HepG2 (cell line): ENCODE measurements at regions not wholly inside any gene's neighbourhood (a gene's known extent, or its start where the extent isn't known, plus 50 kb on each side); places are given as distances from the start of the nearest gene placed in this dataset.

ENCODE experiments used
- ATAC-seq: fragments of 200-7000 bp; cut with Tn5 transposase; 3 replicates; pipeline ENCODE4 v1.9.1; 2020; ENCODE audit warnings: mild to moderate bottlenecking, moderate library complexity
- BruUV-seq: library from RNA; stranded (reverse); fragments of 400-500 nt; replicated peaks from 2 replicates; lab custom pipeline; 2021; lab: Mats Ljungman, UMichigan
- CTCF ChIA-PET: fragments of 300-600 bp; formaldehyde crosslinking; extraction: SDS; loops from one replicate; lab custom pipeline; 2021; ENCODE audit warnings: low total read pairs, inconsistent platforms, low intra/inter-chr PET ratio; lab: Yijun Ruan, JAX
- POLR2A ChIA-PET: fragments of 350-600 bp; sonication (Branson Sonifier 250); formaldehyde crosslinking; loops from one replicate; lab custom pipeline; 2020; ENCODE audit warnings: antibody characterized with exemption, inconsistent platforms; lab: Yijun Ruan, JAX
- DNase-seq: peaks from one replicate; pipeline ENCODE4 v3.0.0-alpha.2; 2015; ENCODE audit warnings: low spot score
- FAIRE-seq: peaks from 3 replicates; lab custom pipeline; 2011; peaks lifted over from hg19 to GRCh38; lab: Jason Lieb, UNC
- H2AFZ ChIP-seq: one replicate; pipeline ENCODE4 v1.6.1; 2011; ENCODE audit warnings: low read length, inconsistent platforms
- H3K27ac ChIP-seq: fragments of 300-600 bp; 3 replicates; pipeline ENCODE4 v1.8.0; 2011; ENCODE audit warnings: mixed run types, mild to moderate bottlenecking, mixed read lengths, low read length, inconsistent platforms; ENCODE audit not compliant: insufficient read depth; ENCODE audit errors: extremely low read length
- H3K27me3 ChIP-seq, 2 experiments: fragments of 200-600 bp in 1 of 2; 2 replicates in 1 of 2; 3 replicates in 1 of 2; pipeline versions ENCODE4 v1.6.0 to v1.8.0; 2011; ENCODE audit warnings: low read length in 2 of 2, mild to moderate bottlenecking in 2 of 2, moderate library complexity in 2 of 2, inconsistent platforms in 1 of 2; ENCODE audit not compliant: insufficient read depth in 2 of 2, control insufficient read depth in 1 of 2
- H3K36me3 ChIP-seq, 2 experiments: fragments of 200-600 bp in 1 of 2; replicated peaks in 1 of 2; 2 replicates in 1 of 2; 3 replicates in 1 of 2; pipeline versions ENCODE4 v1.5.1 to v1.8.0; 2011; ENCODE audit warnings: low read length in 2 of 2, inconsistent platforms in 1 of 2; ENCODE audit not compliant: insufficient read depth in 2 of 2, control insufficient read depth in 1 of 2
- H3K4me1 ChIP-seq: 2 replicates; pipeline ENCODE4 v1.5.1; 2012; ENCODE audit warnings: low read length, inconsistent platforms; ENCODE audit not compliant: insufficient read depth
- H3K4me2 ChIP-seq: 2 replicates; pipeline ENCODE4 v1.6.0; 2011; ENCODE audit warnings: low read depth, low read length, inconsistent platforms
- H3K4me3 ChIP-seq, 3 experiments: fragments of 200-600 bp in 1 of 3; sonication (generic), shearing (Covaris generic) in 1 of 3; replicated peaks in 1 of 3; 2 replicates each; pipeline ENCODE4 v1.5.1; 2011 to 2016; ENCODE audit warnings: low read length in 3 of 3, inconsistent platforms in 2 of 3, low read depth in 2 of 3, mild to moderate bottlenecking in 2 of 3, control low read depth in 1 of 3, mixed read lengths in 1 of 3; ENCODE audit not compliant: insufficient read depth in 1 of 3
- H3K79me2 ChIP-seq: one replicate; pipeline ENCODE4 v1.6.1; 2011; ENCODE audit warnings: low read length, inconsistent platforms; ENCODE audit not compliant: insufficient read depth
- H3K9ac ChIP-seq: 2 replicates; pipeline ENCODE4 v1.6.0; 2011; ENCODE audit warnings: mild to moderate bottlenecking, low read depth, low read length, inconsistent platforms; ENCODE audit not compliant: insufficient read depth
- H3K9me3 ChIP-seq: 2 replicates; pipeline ENCODE4 v1.5.1; 2012; ENCODE audit warnings: mild to moderate bottlenecking, low read length
- H4K20me1 ChIP-seq: 2 replicates; pipeline ENCODE4 v1.6.0; 2011; ENCODE audit warnings: inconsistent platforms, mild to moderate bottlenecking, low read length, moderate library complexity; ENCODE audit not compliant: insufficient read depth
- HNF4G ChIP-seq, 2 experiments: sonication (generic) in 1 of 2; formaldehyde crosslinking in 1 of 2; IDR thresholded peaks; 2 replicates each; pipeline versions ENCODE4 v1.4.0 to v1.6.1; 2011 to 2020; ENCODE audit warnings: borderline replicate concordance in 2 of 2, low read depth in 2 of 2, mild to moderate bottlenecking in 2 of 2, low read length in 1 of 2, missing genetic modification reagents in 1 of 2, moderate library complexity in 1 of 2
- NFYC ChIP-seq: IDR thresholded peaks from 2 replicates; pipeline ENCODE4 v1.6.1; 2016; ENCODE audit warnings: missing genetic modification reagents, missing compliant biosample characterization
- WGBS: methylation state at CpG from one replicate; pipeline ENCODE4 v1.1.6; 2017; ENCODE audit warnings: low lambda C conversion rate; 5-methylcytosine and 5-hydroxymethylcytosine counted together
- in situ Hi-C: cut with HindIII; loops from 2 replicates; pipeline ENCODE4 v1.10.0; 2017; ENCODE audit warnings: low pct_unique_long_range_greater_than_20kb; ENCODE audit not compliant: extremely low pct_ligation_motif_present
- intact Hi-C: fragments of 100-400 bp; cut with micrococcal nuclease; formaldehyde crosslinking; loops from one replicate; pipeline ENCODE4 v1.10.0; 2022; ENCODE audit not compliant: unreplicated experiment
- TF ChIP-seq, protein P1 (sequence below): sonication (generic); formaldehyde crosslinking; IDR thresholded peaks from 2 replicates; pipeline ENCODE4 v1.4.0; 2020; ENCODE audit warnings: missing genetic modification reagents, borderline replicate concordance
- TF ChIP-seq, protein P2 (sequence below): sonication (generic); formaldehyde crosslinking; IDR thresholded peaks from 2 replicates; pipeline ENCODE4 v1.5.0; 2020; ENCODE audit warnings: missing genetic modification reagents, mild to moderate bottlenecking, borderline replicate concordance
- TF ChIP-seq, protein P3 (sequence below): sonication (generic); formaldehyde crosslinking; IDR thresholded peaks from 2 replicates; pipeline ENCODE4 v1.5.1; 2020; ENCODE audit warnings: mild to moderate bottlenecking, missing genetic modification reagents, moderate library complexity

GRCh38 chr9:129434187-129434586 lies 186.7 kb downstream of the C9orf50 start (continued):
- TF ChIP-seq, protein P1, sequence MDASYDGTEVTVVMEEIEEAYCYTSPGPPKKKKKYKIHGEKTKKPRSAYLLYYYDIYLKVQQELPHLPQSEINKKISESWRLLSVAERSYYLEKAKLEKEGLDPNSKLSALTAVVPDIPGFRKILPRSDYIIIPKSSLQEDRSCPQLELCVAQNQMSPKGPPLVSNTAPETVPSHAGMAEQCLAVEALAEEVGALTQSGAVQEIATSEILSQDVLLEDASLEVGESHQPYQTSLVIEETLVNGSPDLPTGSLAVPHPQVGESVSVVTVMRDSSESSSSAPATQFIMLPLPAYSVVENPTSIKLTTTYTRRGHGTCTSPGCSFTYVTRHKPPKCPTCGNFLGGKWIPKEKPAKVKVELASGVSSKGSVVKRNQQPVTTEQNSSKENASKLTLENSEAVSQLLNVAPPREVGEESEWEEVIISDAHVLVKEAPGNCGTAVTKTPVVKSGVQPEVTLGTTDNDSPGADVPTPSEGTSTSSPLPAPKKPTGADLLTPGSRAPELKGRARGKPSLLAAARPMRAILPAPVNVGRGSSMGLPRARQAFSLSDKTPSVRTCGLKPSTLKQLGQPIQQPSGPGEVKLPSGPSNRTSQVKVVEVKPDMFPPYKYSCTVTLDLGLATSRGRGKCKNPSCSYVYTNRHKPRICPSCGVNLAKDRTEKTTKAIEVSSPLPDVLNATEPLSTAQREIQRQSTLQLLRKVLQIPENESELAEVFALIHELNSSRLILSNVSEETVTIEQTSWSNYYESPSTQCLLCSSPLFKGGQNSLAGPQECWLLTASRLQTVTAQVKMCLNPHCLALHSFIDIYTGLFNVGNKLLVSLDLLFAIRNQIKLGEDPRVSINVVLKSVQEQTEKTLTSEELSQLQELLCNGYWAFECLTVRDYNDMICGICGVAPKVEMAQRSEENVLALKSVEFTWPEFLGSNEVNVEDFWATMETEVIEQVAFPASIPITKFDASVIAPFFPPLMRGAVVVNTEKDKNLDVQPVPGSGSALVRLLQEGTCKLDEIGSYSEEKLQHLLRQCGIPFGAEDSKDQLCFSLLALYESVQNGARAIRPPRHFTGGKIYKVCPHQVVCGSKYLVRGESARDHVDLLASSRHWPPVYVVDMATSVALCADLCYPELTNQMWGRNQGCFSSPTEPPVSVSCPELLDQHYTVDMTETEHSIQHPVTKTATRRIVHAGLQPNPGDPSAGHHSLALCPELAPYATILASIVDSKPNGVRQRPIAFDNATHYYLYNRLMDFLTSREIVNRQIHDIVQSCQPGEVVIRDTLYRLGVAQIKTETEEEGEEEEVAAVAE (CRISPR knock-in tag) = no peak
- TF ChIP-seq NFYC = peak; percentile 69

GRCh38 chr9:129432297-129433154 lies 188.4 kb downstream of the C9orf50 start:
- H3K4me2 ChIP-seq = no peak overlapping the region
- H4K20me1 ChIP-seq = no peaks in the 10 kb centered on the region
- H3K36me3 ChIP-seq = no peaks in the 10 kb centered on the region
- POLR2A ChIA-PET = interaction anchor here (0.5 to 1.6 kb wide), 4 partner anchors 65 to 164 kb away, joined by 3 to 4 read pairs (median 3); no protein-coding TSS in a partner anchor
- peaks cover 9% of the 10 kb centered on the region for H3K4me1 ChIP-seq
- in situ Hi-C loops = no loop called here
- peaks cover 9 to 74% of the 10 kb centered on the region in 2 experiments; a peak in 4 of 5 replicates for H3K27me3 ChIP-seq
- no peak overlapping the region for H3K9ac ChIP-seq
- H3K4me3 ChIP-seq = no peak overlapping the region
- DNase-seq = no peak
- intact Hi-C loops = no loop called here
- 24% methylated on average over 12 of the region's 15 CpGs for WGBS
- no peaks in the 10 kb centered on the region for H3K79me2 ChIP-seq
- peak; percentile 21; the same call in 2 of the 3 replicates for ATAC-seq
- H3K9me3 ChIP-seq = no peaks in the 10 kb centered on the region
- no peak for FAIRE-seq
- no TSS peak for BruUV-seq
- TF ChIP-seq, protein P2, sequence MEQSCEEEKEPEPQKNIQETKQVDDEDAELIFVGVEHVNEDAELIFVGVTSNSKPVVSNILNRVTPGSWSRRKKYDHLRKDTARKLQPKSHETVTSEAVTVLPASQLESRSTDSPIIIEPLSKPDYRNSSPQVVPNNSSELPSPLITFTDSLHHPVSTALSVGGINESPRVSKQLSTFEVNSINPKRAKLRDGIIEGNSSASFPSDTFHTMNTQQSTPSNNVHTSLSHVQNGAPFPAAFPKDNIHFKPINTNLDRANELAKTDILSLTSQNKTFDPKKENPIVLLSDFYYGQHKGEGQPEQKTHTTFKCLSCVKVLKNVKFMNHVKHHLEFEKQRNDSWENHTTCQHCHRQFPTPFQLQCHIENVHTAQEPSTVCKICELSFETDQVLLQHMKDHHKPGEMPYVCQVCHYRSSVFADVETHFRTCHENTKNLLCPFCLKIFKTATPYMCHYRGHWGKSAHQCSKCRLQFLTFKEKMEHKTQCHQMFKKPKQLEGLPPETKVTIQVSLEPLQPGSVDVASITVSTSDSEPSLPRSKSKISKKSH (CRISPR knock-in tag) = 0 out of 2 replicates have a peak, but pooled peaks have one; percentile 40
- TF ChIP-seq HNF4G (IDR thresholded peaks at IDR 0.05; ENCODE audit: borderline replicate concordance, low read depth, low read length) (no peak), HNF4G (CRISPR knock-in tag; IDR thresholded peaks at IDR 0.05; ENCODE audit: borderline replicate concordance, low read depth) (no peak)
- TF ChIP-seq, protein P3, sequence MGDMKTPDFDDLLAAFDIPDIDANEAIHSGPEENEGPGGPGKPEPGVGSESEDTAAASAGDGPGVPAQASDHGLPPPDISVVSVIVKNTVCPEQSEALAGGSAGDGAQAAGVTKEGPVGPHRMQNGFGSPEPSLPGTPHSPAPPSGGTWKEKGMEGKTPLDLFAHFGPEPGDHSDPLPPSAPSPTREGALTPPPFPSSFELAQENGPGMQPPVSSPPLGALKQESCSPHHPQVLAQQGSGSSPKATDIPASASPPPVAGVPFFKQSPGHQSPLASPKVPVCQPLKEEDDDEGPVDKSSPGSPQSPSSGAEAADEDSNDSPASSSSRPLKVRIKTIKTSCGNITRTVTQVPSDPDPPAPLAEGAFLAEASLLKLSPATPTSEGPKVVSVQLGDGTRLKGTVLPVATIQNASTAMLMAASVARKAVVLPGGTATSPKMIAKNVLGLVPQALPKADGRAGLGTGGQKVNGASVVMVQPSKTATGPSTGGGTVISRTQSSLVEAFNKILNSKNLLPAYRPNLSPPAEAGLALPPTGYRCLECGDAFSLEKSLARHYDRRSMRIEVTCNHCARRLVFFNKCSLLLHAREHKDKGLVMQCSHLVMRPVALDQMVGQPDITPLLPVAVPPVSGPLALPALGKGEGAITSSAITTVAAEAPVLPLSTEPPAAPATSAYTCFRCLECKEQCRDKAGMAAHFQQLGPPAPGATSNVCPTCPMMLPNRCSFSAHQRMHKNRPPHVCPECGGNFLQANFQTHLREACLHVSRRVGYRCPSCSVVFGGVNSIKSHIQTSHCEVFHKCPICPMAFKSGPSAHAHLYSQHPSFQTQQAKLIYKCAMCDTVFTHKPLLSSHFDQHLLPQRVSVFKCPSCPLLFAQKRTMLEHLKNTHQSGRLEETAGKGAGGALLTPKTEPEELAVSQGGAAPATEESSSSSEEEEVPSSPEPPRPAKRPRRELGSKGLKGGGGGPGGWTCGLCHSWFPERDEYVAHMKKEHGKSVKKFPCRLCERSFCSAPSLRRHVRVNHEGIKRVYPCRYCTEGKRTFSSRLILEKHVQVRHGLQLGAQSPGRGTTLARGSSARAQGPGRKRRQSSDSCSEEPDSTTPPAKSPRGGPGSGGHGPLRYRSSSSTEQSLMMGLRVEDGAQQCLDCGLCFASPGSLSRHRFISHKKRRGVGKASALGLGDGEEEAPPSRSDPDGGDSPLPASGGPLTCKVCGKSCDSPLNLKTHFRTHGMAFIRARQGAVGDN (CRISPR knock-in tag) = 0 out of 2 replicates have a peak, but pooled peaks have one; percentile 13
- H3K27ac ChIP-seq = no peak overlapping the region
- no peak overlapping the region for H2AFZ ChIP-seq
- CTCF ChIA-PET = no interaction called here
